Erythroblast (primary cell): ENCODE measurements at regions not wholly inside any gene's neighbourhood (a gene's known extent, or its start where the extent isn't known, plus 50 kb on each side); places are given as distances from the start of the nearest gene placed in this dataset.
"Not testable (repeated sequence)": the region's sequence is repeated elsewhere in the genome, so short reads cannot be mapped to it uniquely, and the experiment has no call there.

ENCODE experiments used
- DNase-seq, 2 experiments: peaks; one replicate each; lab custom pipeline; 2025; lab: John Stamatoyannopoulos, UW
- GATA1 ChIP-seq: IDR thresholded peaks from 2 replicates; pipeline ENCODE4 v1.6.1; 2011; ENCODE audit warnings: low read depth, mild to moderate bottlenecking, control low read depth, low read length, moderate library complexity
- POLR2A ChIP-seq: IDR thresholded peaks from 2 replicates; pipeline ENCODE4 v1.6.1; 2011; ENCODE audit warnings: mild to moderate bottlenecking, low read length

DNA sequence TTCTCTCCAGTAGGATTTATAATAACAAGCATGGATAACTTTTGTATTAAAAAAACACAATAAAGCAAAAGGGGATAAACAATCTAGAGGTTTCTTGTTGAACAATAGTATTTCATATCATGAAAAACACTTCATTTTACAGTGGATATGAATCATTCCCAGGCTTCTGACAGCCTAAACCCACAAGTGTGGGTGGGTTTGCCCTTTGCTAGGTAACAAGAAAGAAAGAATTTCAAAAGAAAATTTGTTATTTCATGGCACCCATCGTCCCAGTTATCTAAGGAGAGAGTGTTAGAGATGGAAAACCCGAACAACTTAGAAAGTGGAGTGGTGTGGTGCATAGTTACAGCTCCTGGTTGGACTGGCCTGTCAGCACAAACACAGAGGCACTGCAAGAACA, 76.1 kb upstream of the GPR6 start:
- no peak for DNase-seq
- TF ChIP-seq GATA1 (no peak), POLR2A (no peak)

DNA sequence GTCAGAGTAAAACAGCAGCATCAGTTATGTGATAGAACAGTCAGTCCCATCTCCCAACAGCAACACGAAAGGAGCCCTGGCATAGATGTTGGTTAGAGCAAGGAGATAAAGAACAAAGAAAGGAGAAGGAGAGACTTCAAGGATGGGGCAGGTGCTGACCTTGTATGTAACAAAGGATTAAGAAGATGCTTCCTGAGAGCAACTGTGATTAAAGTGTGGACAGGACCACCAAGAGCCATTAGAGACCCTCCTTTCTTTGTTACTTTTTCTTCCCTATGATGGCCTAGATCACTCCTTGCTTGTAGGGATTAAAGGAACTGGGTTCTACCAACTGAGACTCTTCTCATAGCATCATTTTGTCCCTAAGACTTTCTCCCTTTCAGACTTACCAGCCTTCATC, 75.2 kb upstream of the GPR6 start:
- TF ChIP-seq GATA1: no peak
- DNase-seq: no peak

DNA sequence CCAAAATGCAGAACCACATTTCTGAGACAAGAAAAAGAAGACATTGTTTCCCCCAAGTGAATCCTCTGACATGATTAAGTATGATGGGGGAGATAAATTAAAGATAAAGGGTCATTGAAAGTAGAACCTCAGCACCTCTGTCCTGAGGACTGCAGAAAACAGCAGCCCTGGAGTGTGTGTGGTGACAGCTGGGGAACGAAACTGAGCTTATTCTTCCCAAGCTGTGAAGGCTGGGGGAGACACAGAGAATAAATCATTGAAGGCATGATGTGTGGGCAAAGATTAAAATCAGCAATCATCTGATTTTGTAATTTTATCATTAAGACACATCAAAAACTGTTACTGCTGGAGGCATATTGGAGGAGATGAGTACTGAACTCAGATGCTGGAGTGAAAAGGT, 67.5 kb upstream of the GPR6 start:
- DNase-seq: no peak
- TF ChIP-seq POLR2A (no peak), GATA1 (no peak)

DNA sequence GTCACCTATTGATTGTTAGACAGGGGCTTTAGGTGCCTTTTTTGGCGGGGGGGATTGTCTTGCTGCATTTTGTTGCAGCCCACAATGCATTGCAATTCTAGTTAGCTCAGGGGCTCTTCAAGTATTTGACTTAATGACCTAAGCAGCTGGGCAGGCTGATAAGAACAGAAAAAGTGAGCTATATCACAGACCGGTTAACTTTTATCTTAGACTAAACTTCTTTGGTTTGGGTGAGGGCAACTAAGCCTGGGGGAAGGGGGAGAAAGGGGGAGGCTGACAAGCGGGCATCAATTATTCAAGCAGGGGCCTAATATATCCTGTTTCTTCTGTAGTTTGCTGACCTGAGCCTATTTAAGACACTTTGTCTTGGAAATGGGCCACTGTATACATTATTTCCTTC, 66.0 kb upstream of the GPR6 start:
- DNase-seq: peak; percentile 31 to 77
- TF ChIP-seq GATA1 (no peak), POLR2A (no peak)

DNA sequence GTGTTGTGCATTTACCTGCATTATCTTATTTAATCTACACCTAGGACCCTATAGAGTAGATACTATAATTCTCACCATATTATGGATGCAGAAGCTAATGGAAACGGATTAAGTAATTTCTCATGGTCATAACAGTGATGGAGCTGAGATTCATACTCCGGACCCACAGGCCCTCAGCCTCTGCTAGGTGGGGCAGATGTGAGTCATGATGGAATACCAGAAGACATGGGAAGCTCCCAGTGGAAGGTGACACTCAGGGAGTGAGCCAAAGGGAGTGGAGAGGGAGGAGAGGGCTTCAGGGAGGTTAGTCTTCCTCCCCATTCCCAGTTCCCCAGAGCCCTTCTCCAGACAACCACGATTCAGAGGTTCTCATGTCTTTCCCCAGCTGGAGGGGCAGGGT, 65.2 kb upstream of the GPR6 start:
- DNase-seq: no peak
- TF ChIP-seq GATA1: no peak
- TF ChIP-seq POLR2A: no peak

DNA sequence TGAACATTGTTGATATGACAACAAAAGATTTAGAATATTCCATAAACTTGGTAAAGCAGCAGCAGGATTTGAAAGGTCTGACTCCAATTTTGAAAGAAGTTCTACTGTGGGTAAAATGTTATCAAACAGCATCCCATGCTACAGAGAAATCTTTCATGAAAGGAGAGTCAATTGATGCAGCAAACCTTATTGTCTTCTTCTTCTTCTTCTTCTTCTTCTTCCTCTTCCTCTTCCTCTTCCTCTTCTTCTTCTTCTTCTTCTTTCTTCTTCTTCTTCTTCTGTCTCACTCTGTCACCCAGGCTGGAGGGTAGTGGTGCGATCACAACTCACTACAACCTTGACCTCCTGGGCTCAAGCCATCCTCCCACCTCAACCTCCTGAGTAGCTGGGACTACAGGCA, 62.4 kb upstream of the GPR6 start:
- DNase-seq: not testable (repeated sequence)

DNA sequence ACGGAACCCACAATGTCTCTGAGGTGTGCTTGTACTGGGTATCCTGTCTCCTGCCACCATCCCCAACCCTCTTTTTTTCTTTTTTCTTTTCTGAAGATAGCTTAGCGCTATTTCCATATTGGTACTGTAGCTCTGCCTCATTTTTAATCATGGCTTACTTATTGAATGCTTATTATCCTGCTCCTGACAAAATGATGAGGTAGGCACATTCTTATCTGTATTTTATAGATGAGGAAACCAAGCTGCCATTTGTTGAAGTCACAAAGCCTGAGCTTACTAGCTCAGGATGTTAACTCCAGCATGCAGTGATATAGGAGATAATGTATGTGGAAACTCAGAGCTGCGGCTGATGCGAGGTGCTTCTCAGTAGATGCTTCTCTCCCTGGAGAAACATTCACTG, 61.4 kb upstream of the GPR6 start:
- no peak for DNase-seq
- TF ChIP-seq GATA1: no peak
- no peak for TF ChIP-seq POLR2A

DNA sequence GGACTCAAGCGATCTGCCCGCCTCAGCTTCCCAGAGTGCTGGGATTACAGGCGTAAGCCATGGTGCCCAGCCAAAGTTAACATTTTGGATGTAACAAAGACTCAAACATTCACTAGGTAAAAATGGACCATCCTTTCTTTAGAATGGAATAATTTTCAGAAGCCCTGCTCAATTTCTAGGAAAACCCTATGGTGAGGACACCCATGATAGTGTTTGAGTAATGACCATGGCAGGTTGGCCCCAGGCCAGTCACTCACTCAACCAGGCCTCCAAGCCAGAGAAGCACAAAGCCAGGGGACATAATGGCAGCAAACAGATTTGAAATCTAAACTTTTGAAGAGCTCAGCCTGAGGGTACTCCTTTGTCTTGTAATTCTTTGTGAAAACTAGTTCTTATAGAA, 59.9 kb upstream of the GPR6 start:
- TF ChIP-seq GATA1: no peak
- TF ChIP-seq POLR2A: no peak
- DNase-seq: no peak

DNA sequence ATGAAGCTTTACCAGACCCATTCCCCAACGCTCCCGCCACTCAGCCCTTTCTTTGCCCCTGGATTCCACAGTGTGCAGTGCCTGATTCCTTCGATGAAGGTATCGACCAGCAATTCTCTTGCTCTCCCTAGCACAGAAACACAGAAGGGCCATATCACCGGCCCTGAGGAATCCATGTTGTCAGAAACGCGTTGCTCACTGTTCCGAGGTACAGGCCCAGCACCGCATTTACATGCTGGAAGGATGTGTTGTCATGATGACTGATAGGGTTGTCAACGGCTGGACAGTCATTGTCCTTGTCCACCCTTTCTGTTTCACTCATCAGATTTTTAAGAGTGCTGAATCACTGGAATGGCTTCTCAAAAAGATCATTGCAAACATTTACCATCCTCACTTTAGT, 57.2 kb upstream of the GPR6 start:
- no peak for DNase-seq
- TF ChIP-seq POLR2A (no peak), GATA1 (no peak)

DNA sequence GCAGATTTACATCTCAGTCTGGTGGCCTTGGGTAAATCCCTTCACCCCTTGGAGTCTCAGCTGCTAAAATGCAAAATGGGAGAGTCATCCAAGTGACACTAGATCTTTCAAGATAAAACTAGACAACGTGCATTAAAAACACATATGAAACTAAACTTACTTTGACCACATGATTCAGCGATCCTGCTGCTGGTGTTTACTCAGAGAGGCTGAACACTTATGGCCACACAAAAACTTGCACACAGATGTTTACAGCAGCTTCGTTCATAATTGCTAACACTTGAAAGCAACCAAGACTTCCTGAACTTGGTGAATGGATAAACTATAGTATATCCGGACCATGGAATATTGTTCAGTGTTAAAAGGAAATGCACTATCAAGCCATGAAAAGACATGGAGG, 55.3 kb upstream of the GPR6 start:
- TF ChIP-seq POLR2A: no peak
- no peak for TF ChIP-seq GATA1
- no peak for DNase-seq

DNA sequence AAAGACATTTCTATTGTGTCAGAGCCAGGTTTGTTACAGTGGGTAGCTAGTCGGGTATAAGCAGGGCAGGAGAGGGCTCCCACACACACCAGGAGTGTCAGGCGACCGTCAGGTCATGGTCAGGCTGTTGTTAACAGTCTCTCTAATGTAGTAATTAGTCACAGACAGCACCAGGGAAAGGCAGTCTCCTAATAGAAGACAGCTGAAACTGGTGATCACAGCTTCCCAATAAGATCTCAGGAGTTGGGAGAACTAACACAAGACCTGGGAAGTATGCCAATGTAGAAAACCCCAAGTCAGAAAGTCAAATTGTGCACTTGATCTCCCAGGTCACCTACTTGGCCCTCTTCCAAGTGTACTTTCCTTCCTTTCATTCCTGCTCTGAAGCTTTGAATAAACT, 53.0 kb upstream of the GPR6 start:
- DNase-seq: no peak

DNA sequence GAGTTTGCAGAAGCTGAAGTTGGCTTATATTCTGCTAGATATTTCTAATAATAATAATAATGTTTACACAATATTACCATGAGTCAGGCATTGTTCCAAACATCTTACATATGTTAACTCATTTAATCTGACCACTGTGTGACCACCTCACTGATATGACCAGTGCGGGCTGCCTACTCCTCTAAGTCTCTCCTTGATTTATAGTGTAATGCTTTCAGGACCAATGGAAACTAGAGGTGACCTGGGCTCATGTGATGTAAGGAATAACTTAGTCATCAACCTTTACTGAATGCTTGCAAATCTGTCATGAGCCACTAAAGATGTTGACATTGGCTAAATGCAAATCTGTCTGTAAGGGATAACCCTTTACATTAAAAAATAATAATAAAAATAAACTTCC, 51.1 kb upstream of the GPR6 start:
- TF ChIP-seq POLR2A: no peak
- no peak for TF ChIP-seq GATA1
- no peak for DNase-seq

More for the DNA sequence above, 53.0 kb upstream of the GPR6 start:
- TF ChIP-seq POLR2A: no peak
